Prostate gland (tissue), 2 donors: ENCODE measurements at regions not wholly inside any gene's neighbourhood (a gene's known extent, or its start where the extent isn't known, plus 50 kb on each side); places are given as distances from the start of the nearest gene placed in this dataset.

ENCODE experiments used
- DNase-seq: peaks from one replicate; pipeline ENCODE4 v3.0.0-alpha.2; 2019; ENCODE audit warnings: low spot score
- H3K27ac ChIP-seq, 2 donors: fragments of 200-600 bp; sonication (generic); 2 replicates each; pipeline ENCODE4 v1.5.1; 2017 to 2019
- H3K27me3 ChIP-seq: fragments of 200-600 bp; sonication (generic); replicated peaks from 2 replicates; pipeline ENCODE4 v1.5.1; 2019; ENCODE audit not compliant: insufficient read depth
- H3K36me3 ChIP-seq, 2 donors: fragments of 200-600 bp; sonication (generic); 1 replicate in 1 of 2; 2 replicates in 1 of 2; pipeline versions ENCODE4 v1.5.1 to v1.8.1; 2017 to 2019
- H3K4me1 ChIP-seq: fragments of 200-600 bp; sonication (generic); replicated peaks from 2 replicates; pipeline ENCODE4 v1.5.1; 2019
- H3K4me3 ChIP-seq, 2 donors: fragments of 200-600 bp; sonication (generic); 2 replicates each; pipeline ENCODE4 v1.5.1; 2017 to 2019
- H3K9me3 ChIP-seq: fragments of 200-600 bp; sonication (generic); 2 replicates; pipeline ENCODE4 v1.5.1; 2017
- POLR2A ChIP-seq: fragments of 450-650 bp; IDR thresholded peaks from one replicate; pipeline ENCODE4 v1.6.1; 2016; ENCODE audit warnings: antibody characterized with exemption, mild to moderate bottlenecking
- POLR2AphosphoS5 ChIP-seq: sonication (generic); formaldehyde crosslinking; IDR thresholded peaks from one replicate; pipeline ENCODE4 v1.6.1; 2017; ENCODE audit warnings: antibody characterized with exemption
- WGBS: methylation state at CpG from one replicate; pipeline ENCODE4 v1.1.5; 2018; 5-methylcytosine and 5-hydroxymethylcytosine counted together
- intact Hi-C: fragments of 100-400 bp; cut with DNase I; formaldehyde crosslinking; loops from one replicate; pipeline ENCODE4 v1.14.2; 2022
- TF ChIP-seq, protein P1 (sequence below), 4 experiments: fragments of 200-600 bp in 2 of 4; fragments of 450-650 bp in 2 of 4; sonication (generic) in 2 of 4; IDR thresholded peaks; 1 replicate in 3 of 4; 2 replicates in 1 of 4; pipeline ENCODE4 v1.5.1; 2016 to 2019; ENCODE audit warnings: antibody characterized with exemption in 4 of 4, mild to moderate bottlenecking in 2 of 4, moderate library complexity in 2 of 4

DNA sequence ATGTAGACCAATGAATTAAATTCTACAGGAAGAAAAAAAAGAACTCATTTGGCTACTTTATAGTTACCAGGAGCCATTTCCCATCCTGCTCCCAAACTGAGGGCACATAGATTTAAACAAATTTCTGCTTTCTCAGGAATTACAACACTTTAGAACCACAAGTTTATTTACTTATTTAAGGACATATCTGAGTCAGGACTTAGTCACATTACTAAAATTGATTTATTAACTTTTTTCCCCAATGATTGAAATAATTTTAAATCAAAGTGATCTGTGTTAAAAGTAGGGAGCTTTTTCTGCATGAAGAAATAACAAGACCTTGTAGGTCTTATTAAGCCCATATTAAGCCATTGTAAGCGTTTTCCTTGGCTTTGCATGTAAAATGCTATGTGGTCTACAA is 291.0 kb upstream of the HAND2 start:
- Histone ChIP-seq H3K27me3 (no peaks in the 10 kb centered on the region), H3K4me1 (no peaks in the 10 kb centered on the region), H3K27ac (no peak overlapping the region), H3K36me3 (no peaks in the 10 kb centered on the region), H3K4me3 (no peak overlapping the region), H3K9me3 (no peaks in the 10 kb centered on the region)
- intact Hi-C loops: no loop called here
- DNase-seq: no peak
- TF ChIP-seq, protein P1, sequence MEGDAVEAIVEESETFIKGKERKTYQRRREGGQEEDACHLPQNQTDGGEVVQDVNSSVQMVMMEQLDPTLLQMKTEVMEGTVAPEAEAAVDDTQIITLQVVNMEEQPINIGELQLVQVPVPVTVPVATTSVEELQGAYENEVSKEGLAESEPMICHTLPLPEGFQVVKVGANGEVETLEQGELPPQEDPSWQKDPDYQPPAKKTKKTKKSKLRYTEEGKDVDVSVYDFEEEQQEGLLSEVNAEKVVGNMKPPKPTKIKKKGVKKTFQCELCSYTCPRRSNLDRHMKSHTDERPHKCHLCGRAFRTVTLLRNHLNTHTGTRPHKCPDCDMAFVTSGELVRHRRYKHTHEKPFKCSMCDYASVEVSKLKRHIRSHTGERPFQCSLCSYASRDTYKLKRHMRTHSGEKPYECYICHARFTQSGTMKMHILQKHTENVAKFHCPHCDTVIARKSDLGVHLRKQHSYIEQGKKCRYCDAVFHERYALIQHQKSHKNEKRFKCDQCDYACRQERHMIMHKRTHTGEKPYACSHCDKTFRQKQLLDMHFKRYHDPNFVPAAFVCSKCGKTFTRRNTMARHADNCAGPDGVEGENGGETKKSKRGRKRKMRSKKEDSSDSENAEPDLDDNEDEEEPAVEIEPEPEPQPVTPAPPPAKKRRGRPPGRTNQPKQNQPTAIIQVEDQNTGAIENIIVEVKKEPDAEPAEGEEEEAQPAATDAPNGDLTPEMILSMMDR (IDR thresholded peaks at IDR 0.05): no peak
- TF ChIP-seq POLR2AphosphoS5 (no peak), POLR2A (no peak)
- 74% methylated on average over 1 of the region's 1 CpG for WGBS

DNA sequence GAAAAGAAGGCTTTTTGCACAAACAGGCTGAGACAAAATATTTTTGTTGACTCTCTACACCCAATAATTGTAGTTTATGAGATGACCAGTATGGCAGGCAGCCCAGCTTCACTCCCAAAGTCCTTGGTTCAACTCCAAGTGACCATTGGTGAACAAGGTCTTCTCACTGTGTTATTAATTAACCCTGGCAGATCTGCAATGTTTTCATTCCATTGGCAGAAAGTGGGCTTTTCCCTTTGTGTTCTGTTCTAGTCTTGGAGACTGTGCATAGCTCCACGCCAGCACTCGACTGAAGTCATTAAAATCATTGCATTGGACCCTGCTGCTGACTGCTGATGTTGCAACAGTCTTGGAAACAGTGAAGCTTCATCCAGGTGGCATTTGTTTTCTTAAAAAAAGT is 277.3 kb upstream of the HAND2 start:
- 59% methylated on average over 2 of the region's 2 CpGs for WGBS
- no peaks in the 10 kb centered on the region for H3K4me1 ChIP-seq
- H3K36me3 ChIP-seq: no peaks in the 10 kb centered on the region
- intact Hi-C loops: no loop called here
- no peaks in the 10 kb centered on the region for H3K9me3 ChIP-seq
- H3K27me3 ChIP-seq: no peaks in the 10 kb centered on the region
- no peak overlapping the region for H3K27ac ChIP-seq
- TF ChIP-seq, protein P1 (IDR thresholded peaks at IDR 0.05): no peak
- no peak for TF ChIP-seq POLR2A
- no peak for TF ChIP-seq POLR2AphosphoS5
- H3K4me3 ChIP-seq: no peak overlapping the region
- no peak for DNase-seq

DNA sequence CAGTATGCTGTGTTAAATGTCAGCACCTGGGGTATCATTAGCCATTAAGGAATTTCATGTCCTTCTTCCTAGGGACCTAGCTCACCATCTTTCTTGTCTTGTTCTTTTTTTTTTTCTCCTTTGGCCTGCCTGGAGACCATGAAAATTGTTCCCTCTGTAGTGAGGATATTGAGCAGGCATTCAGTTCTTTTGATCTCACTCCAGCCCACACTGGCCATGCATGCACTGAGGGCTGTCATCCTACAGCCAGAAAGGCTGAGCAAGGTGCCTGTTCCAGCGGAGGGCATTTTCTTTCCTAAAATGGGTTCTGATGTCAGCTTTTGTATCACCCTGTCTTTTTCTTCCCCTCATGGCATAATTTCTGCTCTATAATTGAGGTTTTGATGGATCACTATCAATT is 275.9 kb upstream of the HAND2 start:
- Histone ChIP-seq H3K36me3 (no peaks in the 10 kb centered on the region), H3K4me1 (no peaks in the 10 kb centered on the region), H3K9me3 (no peaks in the 10 kb centered on the region), H3K4me3 (no peak overlapping the region), H3K27me3 (no peaks in the 10 kb centered on the region), H3K27ac (no peak overlapping the region)
- intact Hi-C loops: no loop called here
- DNase-seq: no peak
- TF ChIP-seq, protein P1 (IDR thresholded peaks at IDR 0.05): no peak
- TF ChIP-seq POLR2AphosphoS5 (no peak), POLR2A (no peak)
- 83% methylated on average over 1 of the region's 1 CpG for WGBS

DNA sequence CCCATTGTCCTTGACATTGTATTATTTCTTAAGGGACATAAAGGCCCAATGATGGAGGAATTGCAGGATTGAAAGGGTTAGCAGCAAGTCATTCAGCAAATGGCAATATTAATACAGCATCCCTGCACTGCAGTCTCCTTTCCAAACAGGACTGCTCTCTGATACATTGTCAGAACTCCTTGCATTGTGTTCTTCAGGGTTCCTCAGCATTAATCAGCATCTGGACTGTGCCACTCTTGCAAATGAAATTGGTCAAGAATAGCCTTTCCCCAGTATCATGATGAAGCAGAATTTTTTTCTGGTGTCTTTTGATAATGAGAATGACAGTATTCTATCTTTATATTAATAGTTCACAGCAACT is 272.6 kb upstream of the HAND2 start:
- Histone ChIP-seq H3K4me3 (no peak overlapping the region), H3K27me3 (no peaks in the 10 kb centered on the region), H3K36me3 (no peaks in the 10 kb centered on the region), H3K27ac (no peak overlapping the region), H3K9me3 (no peaks in the 10 kb centered on the region), H3K4me1 (no peaks in the 10 kb centered on the region)
- TF ChIP-seq POLR2AphosphoS5 (no peak), POLR2A (no peak)
- TF ChIP-seq, protein P1 (IDR thresholded peaks at IDR 0.05): no peak
- intact Hi-C loops: no loop called here
- no peak for DNase-seq

DNA sequence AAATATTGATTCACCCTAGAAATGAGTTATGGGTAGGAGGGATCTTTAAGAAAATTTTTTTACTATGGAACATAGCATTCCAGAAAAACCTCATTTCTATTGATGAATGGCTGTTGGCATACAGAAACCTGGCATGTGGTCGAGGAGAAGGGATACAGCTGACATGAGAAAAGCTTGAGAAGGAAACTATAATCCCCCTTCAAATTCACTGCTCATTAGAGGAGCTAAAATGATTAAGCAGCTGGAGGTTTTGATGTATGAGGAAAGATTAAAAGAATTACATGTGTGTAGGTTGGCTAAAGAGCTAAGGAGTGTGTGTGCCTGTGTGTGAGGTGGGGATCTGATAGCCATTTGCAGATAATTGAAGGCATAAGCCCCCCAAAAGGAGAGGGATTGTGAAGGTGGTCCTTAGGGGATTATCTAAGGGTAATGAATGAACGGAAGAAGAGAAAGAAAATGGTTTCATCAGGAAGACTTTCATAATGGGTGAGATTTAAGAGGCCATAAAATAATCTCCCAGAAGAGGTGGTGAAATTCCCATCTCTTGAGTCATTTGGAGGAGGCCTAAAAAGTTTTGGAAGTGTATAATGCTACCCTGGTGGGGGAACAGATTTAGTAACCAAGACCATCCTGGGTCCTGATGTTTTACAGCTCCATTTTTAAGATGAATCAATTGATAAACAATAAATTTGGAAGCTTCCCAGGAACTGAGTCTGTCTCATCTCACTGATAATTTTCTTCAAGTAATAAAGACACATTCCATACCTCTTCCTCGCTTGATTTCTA is 272.0 kb upstream of the HAND2 start:
- Histone ChIP-seq H3K27me3 (no peaks in the 10 kb centered on the region), H3K9me3 (no peaks in the 10 kb centered on the region), H3K4me1 (no peaks in the 10 kb centered on the region), H3K36me3 (no peaks in the 10 kb centered on the region), H3K27ac (no peak overlapping the region), H3K4me3 (no peak overlapping the region)
- intact Hi-C loops: no loop called here
- no peak for DNase-seq
- WGBS: 48% methylated on average over 3 of the region's 3 CpGs
- TF ChIP-seq POLR2A (no peak), POLR2AphosphoS5 (no peak)
- TF ChIP-seq, protein P1 (IDR thresholded peaks at IDR 0.05): no peak
